Bronchial epithelial cell (primary cell): ENCODE measurements at regions not wholly inside any gene's neighbourhood (a gene's known extent, or its start where the extent isn't known, plus 50 kb on each side); places are given as distances from the start of the nearest gene placed in this dataset.

Experiments
- DNase-seq: peaks from one replicate; pipeline ENCODE4 v3.0.0-alpha.2; 2010; ENCODE audit warnings: low read depth
- FAIRE-seq: peaks from 2 replicates; lab custom pipeline; 2011; peaks lifted over from hg19 to GRCh38; lab: Jason Lieb, UNC
- H3K27me3 ChIP-seq: 2 replicates; pipeline ENCODE4 v1.5.1; 2011; ENCODE audit warnings: low read length; ENCODE audit not compliant: control insufficient read depth, insufficient read depth
- H3K36me3 ChIP-seq: 2 replicates; pipeline ENCODE4 v1.5.1; 2011; ENCODE audit warnings: low read length; ENCODE audit not compliant: control insufficient read depth, insufficient read depth
- H3K4me3 ChIP-seq: 2 replicates; pipeline ENCODE4 v1.5.1; 2011; ENCODE audit warnings: mild to moderate bottlenecking, low read depth, low read length, control low read depth
- TF ChIP-seq, protein P1 (sequence below): IDR thresholded peaks from 2 replicates; pipeline ENCODE4 v1.5.1; 2011; ENCODE audit warnings: mild to moderate bottlenecking, moderate library complexity, low read length, control low read depth, inconsistent platforms; ENCODE audit not compliant: insufficient read depth, severe bottlenecking

DNA sequence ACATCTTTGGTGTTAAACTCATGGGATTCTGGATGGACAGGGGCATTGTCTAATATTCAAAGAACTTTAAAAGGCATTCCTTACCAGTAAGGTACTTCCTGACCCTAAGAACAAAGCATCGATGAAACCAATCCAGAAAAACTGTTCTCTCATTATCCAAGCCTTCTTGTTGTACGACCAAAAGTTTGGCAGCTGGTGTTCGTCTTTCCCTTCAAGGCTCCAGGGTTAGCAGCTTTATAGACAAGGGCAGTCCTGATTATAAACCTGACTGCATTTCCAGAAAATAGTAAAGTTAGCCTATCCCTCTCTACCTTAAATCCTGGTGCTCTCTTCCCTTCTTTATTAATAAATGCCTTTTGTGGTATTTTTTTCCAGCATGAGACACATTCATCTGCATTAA, 149.4 kb upstream of the MRPS30 start:
- DNase-seq: no peak

DNA sequence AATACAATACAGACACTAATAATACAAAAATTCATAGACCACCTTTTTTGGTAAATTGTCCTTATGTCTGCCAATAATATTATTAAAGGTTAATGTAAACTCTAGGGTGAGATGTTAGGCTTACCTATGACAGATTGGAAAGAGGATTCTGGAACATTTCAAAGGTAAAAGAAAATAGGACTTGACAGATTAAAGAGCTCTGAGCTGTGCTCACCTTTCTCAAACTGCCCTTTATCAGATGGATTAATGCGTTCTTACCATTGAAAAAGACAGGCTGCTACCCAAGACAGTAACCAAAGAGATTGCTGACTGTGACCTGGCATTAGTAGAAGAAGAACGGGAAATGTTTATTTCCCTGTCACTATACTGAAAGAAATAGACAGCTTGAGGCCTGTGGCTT, 156.1 kb upstream of the MRPS30 start:
- no peaks in the 10 kb centered on the region for H3K36me3 ChIP-seq
- TF ChIP-seq, protein P1, sequence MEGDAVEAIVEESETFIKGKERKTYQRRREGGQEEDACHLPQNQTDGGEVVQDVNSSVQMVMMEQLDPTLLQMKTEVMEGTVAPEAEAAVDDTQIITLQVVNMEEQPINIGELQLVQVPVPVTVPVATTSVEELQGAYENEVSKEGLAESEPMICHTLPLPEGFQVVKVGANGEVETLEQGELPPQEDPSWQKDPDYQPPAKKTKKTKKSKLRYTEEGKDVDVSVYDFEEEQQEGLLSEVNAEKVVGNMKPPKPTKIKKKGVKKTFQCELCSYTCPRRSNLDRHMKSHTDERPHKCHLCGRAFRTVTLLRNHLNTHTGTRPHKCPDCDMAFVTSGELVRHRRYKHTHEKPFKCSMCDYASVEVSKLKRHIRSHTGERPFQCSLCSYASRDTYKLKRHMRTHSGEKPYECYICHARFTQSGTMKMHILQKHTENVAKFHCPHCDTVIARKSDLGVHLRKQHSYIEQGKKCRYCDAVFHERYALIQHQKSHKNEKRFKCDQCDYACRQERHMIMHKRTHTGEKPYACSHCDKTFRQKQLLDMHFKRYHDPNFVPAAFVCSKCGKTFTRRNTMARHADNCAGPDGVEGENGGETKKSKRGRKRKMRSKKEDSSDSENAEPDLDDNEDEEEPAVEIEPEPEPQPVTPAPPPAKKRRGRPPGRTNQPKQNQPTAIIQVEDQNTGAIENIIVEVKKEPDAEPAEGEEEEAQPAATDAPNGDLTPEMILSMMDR: no peak
- FAIRE-seq: no peak
- DNase-seq: no peak
- no peak overlapping the region for H3K4me3 ChIP-seq
- H3K27me3 ChIP-seq: no peaks in the 10 kb centered on the region

More for the DNA sequence above, 149.4 kb upstream of the MRPS30 start:
- Histone ChIP-seq H3K36me3 (no peaks in the 10 kb centered on the region), H3K4me3 (no peak overlapping the region), H3K27me3 (no peaks in the 10 kb centered on the region)
- TF ChIP-seq, protein P1: no peak
- no peak for FAIRE-seq

DNA sequence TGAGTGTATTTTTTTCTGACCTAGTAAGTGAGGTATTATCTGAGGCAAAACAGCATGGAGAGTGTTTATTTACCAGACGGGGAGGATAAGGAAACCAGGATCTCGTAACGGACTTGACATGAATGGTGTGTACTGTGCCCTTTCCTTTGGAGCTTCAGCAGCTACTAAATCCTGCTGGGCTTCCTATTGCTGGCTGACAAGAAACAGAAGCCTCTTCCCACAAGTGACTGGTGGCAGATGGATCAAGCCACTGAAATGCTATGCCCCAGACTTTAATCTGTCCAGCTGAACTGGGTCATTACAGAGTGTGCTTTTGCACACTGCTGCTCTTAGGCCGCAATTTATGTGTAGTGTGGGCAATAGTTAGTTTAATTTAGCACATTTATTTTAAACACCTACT, 162.7 kb upstream of the MRPS30 start:
- H3K27me3 ChIP-seq: no peaks in the 10 kb centered on the region
- no peak overlapping the region for H3K4me3 ChIP-seq
- no peaks in the 10 kb centered on the region for H3K36me3 ChIP-seq
- no peak for DNase-seq
- FAIRE-seq: no peak
- TF ChIP-seq, protein P1: no peak

DNA sequence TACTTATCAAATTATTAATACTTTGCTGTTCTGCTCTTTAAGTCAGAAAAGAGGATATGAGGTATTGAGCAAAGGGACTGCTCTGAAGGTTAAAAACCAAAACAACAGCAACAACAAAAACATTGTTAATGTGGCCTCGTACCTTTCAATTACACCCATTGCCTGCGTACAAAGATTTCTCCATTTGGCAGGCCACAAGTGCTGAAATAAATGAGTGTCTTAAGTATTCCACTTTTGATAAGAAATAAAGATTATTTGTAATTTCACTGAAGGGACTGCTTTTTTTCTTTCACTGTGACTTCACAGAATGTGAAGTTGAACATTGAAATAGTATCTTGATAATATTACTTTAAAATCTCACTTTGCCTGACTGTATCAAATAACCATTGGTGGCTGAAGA, 163.2 kb upstream of the MRPS30 start:
- H3K36me3 ChIP-seq: no peaks in the 10 kb centered on the region
- DNase-seq: no peak
- TF ChIP-seq, protein P1: no peak
- H3K4me3 ChIP-seq: no peak overlapping the region
- H3K27me3 ChIP-seq: no peaks in the 10 kb centered on the region
- no peak for FAIRE-seq

DNA sequence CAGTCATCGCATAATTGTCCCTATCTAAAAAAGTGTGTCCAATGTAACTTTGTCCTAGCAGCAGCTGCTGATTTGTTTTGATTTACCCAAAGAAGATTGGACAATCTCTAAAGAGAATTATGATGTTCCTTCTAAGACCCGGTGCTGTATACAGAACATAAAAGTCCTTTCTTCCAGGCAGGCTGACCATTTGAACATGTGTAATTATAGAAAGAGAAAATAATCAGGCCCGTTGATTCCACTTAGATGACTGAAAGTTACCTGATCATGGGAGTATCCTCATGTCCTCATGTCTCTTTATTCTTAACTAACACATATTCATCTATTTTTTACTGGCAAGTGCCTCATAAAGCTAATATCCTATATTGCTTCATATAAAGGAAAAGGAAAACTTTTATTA, 164.1 kb upstream of the MRPS30 start:
- FAIRE-seq (no peak), DNase-seq (no peak)
- Histone ChIP-seq H3K4me3 (no peak overlapping the region), H3K27me3 (no peaks in the 10 kb centered on the region), H3K36me3 (no peaks in the 10 kb centered on the region)
- TF ChIP-seq, protein P1: no peak

DNA sequence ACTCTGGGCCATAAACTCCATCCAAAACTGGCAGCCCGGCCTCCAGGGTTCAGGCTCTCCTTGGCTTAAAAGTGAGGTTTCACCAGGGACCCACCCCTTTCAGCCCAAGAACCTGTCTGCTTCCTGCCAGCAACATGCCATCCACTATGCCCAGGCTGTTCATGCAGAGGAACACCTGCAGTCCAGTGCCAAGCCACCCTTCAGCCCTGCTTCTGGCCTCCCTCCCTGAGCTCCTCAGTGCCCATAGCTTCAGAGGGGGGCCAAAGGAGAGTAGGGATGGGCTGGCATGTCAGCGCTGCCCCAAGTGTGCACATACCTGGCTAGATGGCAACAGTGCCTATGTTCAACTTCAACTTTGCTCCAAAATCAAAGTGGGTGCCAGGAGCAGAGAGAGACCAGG, 166.9 kb upstream of the MRPS30 start:
- FAIRE-seq: no peak
- TF ChIP-seq, protein P1: no peak
- H3K36me3 ChIP-seq: no peaks in the 10 kb centered on the region
- H3K4me3 ChIP-seq: no peak overlapping the region
- DNase-seq: no peak
- H3K27me3 ChIP-seq: no peaks in the 10 kb centered on the region
